ENCODE measurements at regions not wholly inside any gene's neighbourhood (a gene's known extent, or its start where the extent isn't known, plus 50 kb on each side); places are given as distances from the start of the nearest gene placed in this dataset.
"Not testable (repeated sequence)": the region's sequence is repeated elsewhere in the genome, so short reads cannot be mapped to it uniquely, and the experiment has no call there.

DNA sequence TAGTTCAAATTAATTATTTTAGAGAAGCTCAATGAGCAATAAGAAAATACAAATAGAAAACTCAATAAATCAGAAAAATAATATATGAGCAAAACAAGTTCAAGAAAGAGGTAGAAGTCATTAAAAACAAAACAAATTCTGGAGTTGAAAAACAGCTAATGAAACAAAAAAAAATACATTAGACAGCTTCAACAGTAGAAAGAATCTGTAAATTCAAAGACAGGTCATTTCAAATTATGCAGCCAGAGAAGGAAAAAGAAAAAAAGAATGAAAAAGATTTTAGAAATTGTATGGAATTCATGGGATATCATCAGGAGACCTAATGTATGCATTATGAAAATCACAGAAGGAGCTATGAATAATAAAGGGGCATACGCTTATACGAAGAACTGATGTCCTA is 795.3 kb upstream of the ADGRB3 start:
- no peak for DNase-seq

DNA sequence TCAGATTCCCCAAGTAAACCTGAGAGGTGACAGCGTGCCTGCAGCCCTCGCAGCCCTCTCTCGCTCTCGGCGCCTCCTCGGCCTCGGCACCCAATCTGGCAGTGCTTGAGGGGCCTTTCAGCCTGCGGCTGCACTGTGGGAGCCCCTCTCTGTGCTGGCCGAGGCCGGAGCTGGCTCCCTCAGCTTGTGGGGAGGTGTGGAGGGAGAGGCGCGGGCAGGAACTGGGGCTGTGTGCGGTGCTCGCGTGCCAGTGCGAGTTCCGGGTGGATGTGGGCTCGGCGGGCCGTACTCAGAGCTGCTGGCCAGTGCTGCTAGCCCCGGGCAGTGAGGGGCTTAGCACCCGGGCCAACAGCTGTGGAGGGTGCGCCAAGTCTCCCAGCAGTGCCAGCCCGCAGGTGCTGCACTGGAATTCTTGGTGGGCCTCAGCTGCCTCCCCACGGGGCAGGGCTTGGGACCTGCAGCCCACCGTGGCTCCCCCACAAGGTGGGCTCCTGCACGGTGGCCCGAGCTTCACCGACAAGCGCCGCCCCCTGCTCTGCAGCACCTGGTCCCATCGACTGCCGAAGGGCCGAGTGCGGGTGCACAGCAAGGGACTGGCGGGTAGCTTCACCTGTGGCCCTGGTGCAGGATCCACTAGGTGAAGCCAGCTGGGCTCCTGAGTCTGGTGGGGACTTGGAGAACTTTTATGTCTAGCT is 809.7 kb upstream of the ADGRB3 start:
- DNase-seq = no peak

- no peak for DNase-seq
Observed at GRCh38 chr6:67818322-67818721, 816.8 kb upstream of the ADGRB3 start.

DNA sequence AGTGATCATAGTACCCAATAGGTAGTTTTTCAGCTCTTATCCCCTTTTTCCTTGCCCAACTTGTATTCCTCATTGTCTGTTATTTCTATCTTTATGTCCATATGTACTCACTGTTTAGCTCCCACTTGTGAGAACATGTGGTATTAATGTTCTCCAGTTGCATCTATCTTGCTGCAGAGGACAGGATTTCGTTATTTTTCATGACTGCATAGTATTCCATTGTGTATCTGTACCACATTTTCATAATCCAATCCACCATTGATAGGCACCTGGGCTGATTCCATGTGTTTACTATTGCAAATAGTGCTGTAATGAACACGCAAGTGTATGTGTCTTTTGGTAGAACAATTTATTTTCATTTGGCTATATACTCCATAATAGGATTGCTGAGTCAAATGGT is 819.5 kb upstream of the ADGRB3 start:
- DNase-seq = no peak

- DNase-seq = no peak
Observed at GRCh38 chr6:67814262-67814661, 820.8 kb upstream of the ADGRB3 start.

GRCh38 chr6:67812693-67813092 is 822.4 kb upstream of the ADGRB3 start:
- DNase-seq = no peak

GRCh38 chr6:67812125-67812524 is 823.0 kb upstream of the ADGRB3 start:
- no peak for DNase-seq

- no peak for DNase-seq
Observed at GRCh38 chr6:67811239-67812037, 823.6 kb upstream of the ADGRB3 start.

DNA sequence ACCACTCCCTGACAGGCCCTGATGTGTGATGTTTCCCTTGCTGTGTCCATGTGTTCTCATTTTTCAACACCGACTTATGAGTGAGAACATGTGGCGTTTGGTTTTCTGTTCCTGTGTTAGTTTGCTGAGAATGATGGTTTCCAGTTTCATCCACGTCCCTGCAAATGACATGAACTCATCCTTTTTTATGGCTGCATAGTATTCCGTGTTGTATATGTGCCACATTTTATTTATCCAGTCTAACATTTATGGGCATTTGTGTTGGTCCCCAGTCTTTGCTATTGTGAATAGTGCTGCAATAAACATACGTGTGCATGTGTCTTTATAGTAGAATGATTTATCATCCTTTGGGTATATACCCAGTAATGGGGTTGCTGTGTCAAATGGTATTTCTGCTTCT is 830.3 kb upstream of the ADGRB3 start:
- DNase-seq = not testable (repeated sequence)

GRCh38 chr6:67802771-67803170 is 832.3 kb upstream of the ADGRB3 start:
- DNase-seq = no peak

- no peak for DNase-seq
Observed at GRCh38 chr6:67792996-67793395, 842.1 kb upstream of the ADGRB3 start.

- no peak for DNase-seq
Observed at GRCh38 chr6:67790569-67790968, 844.5 kb upstream of the ADGRB3 start.

DNA sequence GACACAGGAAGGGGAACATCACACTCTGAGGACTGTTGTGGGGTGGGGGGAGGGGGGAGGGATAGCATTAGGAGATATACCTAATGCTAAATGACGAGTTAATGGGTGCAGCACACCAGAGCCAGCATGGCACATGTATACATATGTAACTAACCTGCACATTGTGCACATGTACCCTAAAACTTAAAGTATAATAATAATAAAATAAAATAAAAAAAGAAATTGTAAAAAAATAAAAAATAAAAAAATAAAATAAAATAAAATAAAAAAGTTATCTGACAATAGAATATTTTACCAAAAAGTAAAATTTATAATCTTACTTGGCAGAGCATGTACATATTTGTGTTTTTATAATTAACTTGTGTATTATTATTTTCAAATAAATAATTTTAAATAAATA is 848.0 kb upstream of the ADGRB3 start:
- not testable (repeated sequence) for DNase-seq

DNA sequence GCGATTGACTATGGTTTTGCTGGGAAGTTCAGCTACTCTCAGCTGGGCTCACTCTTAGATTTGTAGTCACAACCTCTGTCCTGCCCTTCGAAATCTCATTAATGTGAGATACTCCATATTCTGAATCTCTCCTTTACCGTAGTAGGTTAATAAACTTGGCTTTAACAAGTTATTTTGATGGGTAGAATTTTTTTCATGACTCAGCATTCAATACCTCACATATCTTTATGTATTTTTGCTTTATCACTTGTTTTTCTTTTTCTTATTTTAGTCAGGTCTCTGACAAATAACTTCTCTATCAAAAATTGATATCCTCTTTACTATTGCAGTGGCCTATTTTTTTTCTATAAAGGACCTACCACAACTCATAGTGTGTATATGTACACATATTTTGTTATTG is 855.2 kb upstream of the ADGRB3 start:
- DNase-seq = no peak

- DNase-seq = no peak
Observed at GRCh38 chr6:67775333-67775732, 859.7 kb upstream of the ADGRB3 start.

DNA sequence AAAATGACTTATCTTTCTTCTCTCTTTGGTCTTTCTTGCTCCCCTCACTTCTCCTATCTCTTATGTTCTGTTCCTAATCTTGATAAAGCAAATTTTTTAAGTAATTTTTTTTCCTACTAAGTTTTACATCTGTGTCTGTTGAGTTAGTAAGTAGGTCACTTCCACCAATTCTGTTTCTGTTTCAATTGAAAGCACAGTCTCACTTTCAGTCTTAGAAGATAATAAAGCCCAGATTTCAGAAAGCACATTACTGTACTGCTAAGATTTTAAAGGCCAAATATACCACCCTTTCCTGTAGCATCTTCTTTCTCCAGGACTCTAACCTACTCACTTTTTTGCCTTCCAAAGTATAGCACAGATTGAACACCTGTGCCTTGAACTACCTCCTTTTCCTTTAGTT is 866.1 kb upstream of the ADGRB3 start:
- DNase-seq = no peak

DNA sequence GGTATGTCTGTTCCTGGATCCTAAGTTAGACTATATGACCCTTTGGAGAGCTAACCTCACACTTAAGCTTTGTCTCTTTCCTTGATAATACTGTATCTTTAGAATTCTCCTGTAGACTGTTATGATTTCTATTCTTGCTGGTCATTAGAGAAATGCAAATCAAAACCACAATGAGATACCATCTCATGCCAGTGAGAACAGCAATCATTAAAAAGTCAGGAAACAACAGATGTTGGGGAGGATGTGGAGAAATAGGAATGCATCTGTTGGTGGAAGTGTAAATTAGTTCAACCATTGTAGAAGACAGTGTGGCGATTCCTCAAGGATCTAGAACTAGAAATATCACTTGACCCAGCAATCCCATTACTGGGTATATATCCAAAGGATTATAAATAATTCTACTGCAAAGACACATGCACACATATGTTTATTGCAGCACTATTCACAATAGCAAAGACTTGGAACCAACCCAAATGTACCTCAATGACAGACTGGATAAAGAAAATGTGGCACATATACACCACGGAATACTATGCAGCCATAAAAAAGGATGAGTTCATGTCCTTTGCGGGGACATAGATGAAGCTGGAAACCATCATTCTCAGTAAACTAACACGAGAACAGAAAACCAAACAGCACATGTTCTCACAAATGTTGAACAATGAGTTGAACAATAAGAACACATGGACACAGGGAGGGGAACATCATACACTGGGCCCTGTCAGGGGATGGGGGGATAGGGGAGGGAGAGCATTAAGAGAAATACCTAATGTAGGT is 867.8 kb upstream of the ADGRB3 start:
- DNase-seq = not testable (repeated sequence)

- no peak for DNase-seq
Observed at GRCh38 chr6:67766057-67766456, 869.0 kb upstream of the ADGRB3 start.

GRCh38 chr6:67759001-67759400 is 876.1 kb upstream of the ADGRB3 start:
- DNase-seq = no peak

GRCh38 chr6:67757465-67758033 is 877.5 kb upstream of the ADGRB3 start:
- no peak for DNase-seq

- no peak for DNase-seq
Observed at GRCh38 chr6:67748521-67748920, 886.6 kb upstream of the ADGRB3 start.

- DNase-seq = no peak
Observed at GRCh38 chr6:67736816-67737215, 898.3 kb upstream of the ADGRB3 start.

DNA sequence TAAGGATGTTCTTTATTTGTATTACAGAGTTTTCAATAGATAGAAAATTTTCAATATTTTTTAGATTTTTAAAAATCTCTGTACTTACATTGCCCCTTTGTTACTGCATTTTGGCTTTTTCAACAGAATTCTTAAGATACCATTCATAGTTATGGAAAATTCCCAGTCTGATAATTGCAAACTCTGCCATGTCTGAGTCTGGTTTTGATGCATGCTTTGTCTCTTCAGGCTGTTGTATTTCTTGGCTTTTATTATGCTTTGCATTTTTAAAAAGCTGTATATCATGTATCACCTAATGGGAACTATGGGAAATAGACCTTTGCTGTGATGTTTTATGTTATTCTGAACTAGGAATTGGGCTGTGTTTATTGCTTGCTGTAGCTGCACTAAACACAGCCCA is 898.9 kb upstream of the ADGRB3 start:
- DNase-seq = no peak

Data from MV-4-11 (cell line).